ENCODE measurements at regions not wholly inside any gene's neighbourhood (a gene's known extent, or its start where the extent isn't known, plus 50 kb on each side); places are given as distances from the start of the nearest gene placed in this dataset.

DNA sequence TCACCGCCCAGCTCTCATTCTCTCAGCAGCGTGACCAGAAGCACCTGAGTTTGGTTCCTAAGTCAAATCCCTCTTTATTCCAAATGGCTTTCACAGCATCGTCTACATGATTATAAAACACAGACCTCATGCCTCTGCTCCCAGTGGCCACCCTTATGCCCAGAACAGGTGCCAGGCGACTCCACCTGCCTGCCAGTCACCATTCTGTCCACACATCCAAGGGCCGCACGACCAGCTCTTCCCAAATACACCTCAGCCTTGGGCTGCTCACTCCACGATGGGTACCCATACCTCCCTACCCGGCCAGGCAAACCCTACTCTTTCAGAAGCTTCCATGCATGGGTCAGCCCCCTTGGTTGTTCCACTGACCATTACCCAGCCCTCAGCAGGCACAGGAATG is 851.6 kb upstream of the SALL3 start:
- DNase-seq, result no peak

DNA sequence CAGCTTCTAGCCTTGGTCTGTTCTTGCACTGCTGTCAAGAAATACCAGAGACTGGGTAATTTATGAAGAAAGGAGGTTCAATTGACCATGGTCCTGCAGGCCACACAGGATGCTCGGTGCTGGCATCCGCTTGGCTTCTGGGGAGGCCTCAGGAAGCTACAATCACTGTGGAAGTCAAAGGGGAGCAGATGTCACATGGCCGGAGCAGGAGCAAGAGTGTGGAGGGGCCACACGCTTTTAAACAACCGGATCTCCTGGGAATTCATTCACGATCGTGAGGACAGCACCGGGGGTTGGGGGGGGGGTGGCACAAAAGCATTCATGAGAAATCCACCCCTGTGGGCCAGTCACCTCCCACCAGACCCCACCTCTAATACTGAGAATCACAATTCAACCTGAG is 850.4 kb upstream of the SALL3 start:
- DNase-seq, result no peak

DNA sequence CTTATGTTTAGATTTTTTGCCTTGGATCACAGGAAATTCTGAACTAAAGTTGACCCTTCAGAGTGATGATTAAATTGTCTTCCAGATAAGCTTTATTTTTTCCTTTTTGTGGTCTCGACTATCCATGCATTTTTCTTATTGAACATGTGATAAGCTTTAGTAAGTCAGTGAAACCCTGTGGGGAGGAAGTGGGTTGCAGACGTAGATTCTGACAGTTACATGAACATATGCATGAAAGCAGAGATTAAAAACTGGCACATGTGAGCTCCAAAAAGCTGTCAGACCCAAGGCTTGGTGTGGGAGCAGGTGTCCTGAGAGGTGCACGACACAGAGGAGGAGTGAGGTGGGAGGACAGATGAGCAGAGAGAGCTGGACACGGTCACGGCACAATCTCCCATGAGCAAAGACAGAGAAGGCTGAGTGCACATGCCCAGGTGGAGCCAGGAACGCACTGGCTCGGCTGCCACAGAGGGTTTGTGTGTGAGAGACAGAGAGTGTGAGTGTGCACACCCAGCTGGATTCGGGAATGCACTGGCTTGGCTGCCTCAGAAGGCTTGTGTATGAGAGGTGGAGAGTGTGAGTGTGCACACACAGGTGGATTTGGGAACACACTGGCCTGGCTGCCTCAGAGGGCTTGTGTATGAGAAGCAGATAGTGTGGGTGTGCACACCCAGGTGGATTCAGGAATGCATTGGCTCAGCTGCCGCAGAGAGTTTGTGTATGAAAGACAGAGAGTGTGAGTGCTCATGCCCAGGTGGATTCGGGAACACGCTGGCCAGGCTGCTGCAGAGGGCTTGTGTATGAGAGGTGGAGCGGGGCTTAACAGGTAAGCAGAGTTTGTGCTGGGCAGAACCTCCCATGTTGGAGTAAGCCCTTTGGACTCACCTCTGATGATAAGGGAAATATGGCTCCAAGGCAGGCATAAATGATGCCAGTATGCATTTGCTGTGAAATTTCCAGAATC is 849.1 kb upstream of the SALL3 start:
- DNase-seq, result no peak

DNA sequence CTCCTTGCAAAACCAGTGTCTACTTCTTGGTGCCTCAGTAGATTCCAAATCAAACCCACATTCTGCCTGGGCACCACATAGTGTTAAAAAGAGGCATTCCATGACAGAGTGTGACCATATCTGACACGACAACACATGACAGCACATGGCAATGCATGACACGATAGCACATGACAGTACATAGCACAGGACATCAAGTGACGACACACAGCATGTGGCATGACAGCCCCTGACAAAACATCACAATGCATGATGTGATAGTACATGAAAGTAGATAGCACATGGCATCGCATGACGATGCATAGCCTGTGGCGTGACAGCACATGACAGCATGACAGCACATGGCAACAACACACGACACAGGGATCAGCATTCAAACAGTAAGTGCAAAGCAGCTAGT is 845.9 kb upstream of the SALL3 start:
- no peak for DNase-seq

DNA sequence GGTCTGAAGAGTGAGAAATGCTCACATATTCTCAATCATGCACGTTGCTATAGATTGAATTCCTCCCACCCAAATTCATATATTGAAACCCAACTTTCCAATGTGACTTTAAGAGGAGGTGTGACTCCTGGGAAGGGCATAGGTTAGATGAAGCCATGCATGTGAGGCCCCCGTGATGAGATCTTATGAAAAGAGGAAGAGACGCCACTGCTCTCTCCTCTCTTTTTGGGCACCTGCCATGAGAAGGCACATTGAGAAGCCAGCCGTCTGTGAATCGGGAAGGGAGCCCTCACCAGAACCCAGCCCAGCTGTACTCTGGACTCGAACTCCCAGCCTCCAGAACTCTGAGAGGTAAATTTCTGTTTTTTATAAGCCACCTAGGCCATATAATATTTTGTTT is 842.6 kb upstream of the SALL3 start:
- no peak for DNase-seq

DNA sequence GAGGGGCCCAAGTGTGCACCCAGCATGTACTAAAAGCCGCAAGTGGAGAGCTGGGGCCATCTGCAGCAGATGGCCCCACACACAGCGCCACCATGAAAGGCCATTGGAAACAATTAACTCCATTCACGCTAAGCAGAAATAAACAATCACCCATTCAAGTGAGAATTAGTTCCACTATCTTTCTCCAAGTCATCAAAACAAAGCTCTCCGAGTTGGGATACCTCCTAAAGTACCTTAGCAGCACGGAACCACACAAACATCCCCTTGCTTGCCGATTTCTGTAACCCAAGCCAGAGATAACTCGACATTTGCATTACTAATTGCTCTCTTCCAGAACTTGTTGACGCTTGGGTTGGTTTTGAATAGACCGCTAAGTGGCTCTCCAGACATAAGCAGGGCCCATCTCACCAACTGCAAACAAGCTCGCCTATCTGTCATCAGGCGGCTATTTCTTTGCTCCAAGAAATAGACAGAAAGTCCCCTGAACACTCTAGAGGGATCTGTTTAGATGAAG is 840.6 kb upstream of the SALL3 start:
- DNase-seq, result no peak

DNA sequence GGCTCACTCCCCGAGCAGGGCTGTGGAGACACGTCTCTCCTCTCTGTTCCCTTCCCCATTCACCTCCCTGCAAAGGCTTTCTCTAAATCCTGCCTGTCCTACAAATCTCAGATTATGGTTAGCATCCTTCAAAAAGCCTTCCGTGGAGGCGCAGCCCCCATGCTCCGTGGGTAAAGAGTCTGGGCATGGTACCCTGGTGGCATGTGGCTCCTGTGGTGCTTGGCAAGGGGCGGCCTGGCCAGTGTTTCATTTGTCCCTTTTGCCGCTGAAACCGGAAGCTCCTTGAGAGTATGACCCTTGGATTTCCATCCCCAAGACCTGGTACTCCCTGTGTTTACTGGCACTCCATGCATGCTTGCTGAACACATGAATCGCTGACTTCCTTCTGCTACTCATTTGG is 839.3 kb upstream of the SALL3 start:
- DNase-seq, result no peak

DNA sequence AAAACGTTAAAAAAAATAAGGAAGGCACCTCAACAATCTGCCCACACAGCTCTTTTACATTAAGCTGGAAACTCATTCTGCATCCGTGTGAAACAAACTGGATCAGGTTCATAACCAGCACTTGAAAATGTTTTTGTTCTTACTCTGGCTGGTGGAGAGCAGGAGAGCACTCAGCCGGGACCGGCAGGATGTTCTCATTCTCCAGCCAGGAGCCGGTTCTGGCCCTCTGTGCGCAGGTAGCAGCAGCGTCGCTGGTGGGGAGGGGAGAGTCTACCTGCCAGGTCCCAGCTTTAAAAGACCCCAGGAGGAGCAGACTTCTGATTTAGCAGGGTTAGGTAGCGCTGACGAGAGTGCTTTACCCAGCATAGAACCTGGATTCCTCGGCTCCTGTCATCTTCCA is 834.9 kb upstream of the SALL3 start:
- DNase-seq, result no peak

DNA sequence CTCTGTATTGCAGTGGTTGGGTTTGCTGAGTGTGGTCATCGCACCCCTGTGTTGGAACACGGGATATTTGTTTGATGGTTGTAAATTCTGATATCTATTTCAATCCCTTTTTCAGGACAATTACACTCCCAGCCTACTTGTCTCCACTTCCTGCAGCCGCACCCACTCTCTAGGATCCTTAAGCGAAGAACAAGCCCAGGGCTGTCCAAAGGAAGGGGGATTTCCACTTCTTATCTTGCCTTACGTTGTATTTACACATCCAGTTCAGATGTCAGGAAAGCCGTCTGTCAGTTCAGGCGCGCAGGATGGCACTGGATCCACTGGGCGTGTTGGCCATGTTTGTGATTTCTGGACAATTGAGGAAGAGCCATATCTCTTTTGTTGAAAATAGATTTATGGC is 834.5 kb upstream of the SALL3 start:
- DNase-seq, result no peak

DNA sequence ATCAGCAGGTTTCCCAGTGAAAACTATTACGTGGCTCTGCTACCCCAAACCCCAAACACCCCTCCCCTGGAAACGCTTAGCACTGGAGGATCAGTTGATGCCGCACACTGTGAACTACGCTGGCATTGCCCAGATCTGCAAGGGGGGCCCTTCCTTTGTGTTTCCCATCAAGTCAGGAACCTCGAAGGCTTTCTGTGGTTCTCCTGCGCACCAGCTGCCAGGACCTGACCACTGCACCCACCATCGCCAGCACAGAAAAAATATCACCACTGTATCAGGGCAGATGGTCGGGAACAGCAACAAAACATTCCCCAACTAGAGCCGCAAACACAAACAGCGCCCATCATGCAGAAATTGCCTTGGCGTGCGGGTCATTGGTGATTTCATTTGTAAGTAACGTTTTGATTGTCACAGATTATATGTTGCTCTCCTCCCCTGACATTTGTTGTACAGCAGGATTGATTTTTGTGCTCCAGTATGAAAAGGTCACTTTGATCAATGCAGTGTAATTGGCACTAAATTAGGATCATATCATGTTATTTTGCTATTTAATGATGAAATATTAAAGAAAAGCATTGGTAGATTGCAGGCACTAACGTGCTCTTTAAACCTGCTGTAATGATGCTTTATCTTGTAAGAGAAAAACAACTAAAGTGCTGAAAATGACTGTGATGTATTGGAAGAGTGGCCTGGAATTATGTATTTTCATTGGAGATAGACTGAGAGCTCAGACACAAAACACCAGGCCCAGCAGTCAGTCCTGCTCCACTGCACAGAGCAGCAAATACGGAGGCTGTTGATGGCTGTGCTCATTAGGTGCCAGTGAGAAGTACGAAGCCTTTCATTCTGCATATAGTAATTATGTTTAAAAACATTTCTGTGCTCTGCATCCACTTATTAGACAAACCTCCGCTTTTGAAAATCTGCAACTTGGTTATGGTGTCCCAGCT is 833.2 kb upstream of the SALL3 start:
- DNase-seq, result no peak

DNA sequence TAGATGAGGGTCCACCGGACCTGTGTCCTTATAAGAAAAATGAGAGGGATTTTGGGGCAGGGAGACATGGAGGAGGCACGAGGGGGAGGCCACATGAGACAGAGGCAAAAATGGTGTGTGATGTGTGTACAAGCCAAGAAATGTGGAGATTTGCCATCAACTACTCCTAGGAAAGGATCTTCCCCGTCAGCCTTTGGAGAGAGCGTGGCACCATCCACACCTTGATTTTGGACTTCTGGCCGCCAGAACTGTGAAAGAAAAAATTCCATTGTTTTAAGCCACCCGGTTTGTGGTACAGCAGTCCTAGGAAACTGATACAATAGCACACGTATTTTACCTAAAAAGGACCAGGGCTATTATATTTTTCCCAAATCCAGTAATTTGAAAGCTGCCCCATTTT is 829.0 kb upstream of the SALL3 start:
- DNase-seq, result no peak

DNA sequence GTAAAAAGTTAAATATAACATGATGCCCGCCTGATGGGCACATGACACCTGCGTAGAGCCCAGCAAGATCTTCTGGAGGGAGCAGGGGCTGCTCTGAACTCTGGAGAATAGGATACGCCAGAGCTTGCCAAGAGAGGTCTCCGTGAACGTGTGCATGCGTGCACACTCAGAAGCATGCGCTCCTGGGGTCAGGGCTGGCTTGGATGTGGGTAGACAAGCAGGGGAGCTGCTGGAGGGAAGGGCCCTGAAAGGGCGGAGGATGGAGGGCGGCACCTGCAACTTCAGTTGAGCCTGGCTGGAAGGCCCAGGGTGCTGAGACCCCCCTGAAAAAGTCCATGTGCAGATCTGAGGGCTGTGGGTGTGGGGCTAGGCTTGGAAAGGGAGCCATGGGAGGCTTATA is 828.4 kb upstream of the SALL3 start:
- DNase-seq, result no peak

DNA sequence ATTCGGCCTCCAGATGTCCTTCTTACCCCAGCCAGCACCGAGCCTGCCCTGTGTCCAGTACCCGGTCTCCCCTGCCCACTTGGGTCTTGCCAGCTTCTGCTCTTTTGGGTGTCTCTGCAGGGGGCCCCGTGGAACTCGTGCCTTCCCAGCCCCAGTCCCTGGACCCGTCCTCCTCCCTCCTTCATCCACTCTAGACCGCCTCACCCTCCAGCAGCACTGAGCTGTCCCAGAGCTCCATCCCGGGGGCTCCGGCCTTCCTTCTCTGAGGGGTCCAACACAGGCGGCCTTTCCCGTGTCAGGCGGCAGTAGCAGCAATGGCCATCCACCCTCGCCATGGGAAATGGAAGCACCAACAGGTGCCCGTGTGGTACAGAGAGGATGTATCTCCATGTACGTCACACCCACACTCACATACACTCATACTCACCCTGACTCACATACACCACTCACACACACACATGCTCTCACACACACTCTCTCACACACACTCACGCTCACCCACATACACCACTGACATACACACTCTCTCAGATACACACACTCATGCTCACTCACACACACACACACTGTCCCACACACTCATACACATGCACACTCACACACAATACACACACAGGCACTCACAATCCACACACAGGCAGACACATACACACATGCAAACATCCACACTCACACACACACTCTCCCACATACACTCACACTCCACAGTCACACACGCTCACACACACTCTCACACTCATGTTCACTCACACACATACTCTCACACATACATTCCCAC is 827.5 kb upstream of the SALL3 start:
- no peak for DNase-seq

DNA sequence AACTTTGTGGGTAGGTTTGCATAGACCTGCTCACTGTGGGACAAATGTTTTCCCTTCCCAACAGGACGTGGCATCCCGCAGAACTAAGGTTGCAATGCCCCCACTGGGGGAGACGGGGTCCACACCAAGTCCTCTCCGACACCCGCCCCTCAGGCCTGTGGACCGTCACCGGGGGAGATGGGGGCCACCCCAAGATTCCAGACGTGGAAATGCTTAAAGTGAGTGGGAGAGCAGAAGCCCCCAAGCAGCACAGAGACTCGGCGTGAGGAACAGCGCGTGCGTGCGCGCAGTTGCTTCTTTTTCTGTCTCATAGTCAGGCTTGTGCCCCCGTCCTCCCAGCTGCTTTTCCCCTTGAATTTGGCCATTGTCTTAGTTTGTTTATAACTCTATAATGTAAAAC is 826.3 kb upstream of the SALL3 start:
- DNase-seq, result no peak

DNA sequence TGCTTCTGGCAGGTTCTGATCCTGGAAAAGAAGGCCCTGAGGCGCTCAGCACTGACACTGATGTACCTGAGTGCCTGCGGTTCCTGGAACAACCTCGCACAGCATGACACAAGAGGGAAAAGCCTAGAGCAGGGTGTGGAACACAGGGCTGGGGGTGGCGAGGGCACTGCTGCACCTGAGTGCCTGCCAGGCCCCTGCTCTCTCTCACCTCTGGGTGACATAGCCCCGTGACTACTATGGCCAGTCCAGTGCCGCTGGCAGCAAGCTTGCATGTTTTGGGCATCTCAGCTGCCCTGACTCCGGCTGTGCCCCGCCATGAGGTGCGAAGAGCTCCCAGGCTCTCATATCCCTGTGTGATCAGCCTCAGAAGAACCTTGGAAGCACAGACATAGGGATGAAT is 825.2 kb upstream of the SALL3 start:
- DNase-seq, result no peak

DNA sequence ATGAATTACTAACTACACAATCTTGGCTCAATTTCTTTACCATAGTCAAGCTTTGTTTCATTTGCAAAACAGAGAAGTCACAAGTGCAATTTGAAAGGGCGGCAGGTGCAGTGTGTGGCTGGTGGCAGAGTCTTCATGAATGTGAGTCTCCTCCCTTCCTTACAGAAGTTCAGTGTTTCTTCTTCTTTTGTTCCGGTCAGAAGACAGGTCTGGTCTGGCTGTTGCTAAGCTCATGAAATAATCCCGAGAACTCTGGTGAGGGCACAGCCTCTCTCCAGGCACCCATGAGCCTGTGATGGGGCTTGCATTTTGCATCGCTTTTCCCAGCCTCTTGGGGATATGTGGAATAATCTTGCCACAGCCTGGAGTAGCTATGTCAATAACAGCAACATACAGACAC is 824.8 kb upstream of the SALL3 start:
- no peak for DNase-seq

DNA sequence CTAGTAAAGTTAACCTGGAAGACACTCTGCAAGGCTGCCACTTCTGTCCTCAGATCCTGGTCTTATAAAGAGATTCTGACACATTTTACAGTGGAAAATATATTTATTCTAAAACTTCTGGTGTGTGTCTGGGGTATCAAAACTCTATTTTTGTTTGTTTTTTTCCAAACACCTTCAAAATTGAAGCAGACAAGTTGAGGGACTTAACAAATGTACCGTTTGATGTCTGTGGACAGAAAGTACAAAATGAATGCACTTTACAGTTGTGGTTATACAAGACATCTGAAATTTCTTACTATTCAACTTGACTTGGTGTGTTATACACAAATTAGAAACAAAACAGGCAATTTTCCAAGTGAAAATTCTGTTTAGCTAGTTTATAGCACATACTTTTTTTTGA is 823.2 kb upstream of the SALL3 start:
- no peak for DNase-seq

DNA sequence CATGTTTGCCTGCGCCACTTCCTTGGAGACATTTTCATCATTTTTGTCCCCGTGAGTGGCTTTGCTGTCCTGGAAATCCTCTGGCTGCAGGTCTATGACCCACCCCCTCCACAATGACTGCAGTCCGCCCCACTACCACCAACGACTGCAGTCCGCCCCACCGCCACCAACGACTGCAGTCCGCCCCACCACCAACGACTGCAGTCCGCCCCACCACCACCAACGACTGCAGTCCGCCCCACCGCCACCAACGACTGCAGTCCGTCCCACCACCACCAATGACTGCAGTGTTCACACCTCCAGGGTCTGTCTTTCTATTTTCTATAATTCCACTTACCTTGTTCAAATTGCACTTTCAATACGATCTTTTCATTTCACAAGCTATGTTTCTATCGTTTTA is 820.7 kb upstream of the SALL3 start:
- DNase-seq, result no peak

DNA sequence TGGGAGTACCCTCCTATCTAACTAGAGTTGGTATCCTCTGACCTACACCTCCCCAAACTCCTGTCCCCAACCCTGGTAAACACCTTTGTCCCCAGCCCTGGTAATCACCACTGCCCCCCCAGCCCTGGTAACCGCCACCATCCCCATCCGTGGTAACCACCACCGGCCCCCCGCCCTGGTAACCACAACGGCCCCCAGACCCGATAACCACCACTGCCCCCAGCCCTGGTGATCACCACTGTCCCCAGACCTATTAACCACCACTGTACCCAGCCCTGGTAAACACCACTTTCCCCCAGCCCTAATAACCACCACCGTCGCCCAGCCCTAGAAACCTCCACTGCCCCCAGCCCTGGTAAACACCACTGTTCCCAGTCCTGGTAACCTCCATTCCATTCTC is 820.2 kb upstream of the SALL3 start:
- DNase-seq, result no peak

DNA sequence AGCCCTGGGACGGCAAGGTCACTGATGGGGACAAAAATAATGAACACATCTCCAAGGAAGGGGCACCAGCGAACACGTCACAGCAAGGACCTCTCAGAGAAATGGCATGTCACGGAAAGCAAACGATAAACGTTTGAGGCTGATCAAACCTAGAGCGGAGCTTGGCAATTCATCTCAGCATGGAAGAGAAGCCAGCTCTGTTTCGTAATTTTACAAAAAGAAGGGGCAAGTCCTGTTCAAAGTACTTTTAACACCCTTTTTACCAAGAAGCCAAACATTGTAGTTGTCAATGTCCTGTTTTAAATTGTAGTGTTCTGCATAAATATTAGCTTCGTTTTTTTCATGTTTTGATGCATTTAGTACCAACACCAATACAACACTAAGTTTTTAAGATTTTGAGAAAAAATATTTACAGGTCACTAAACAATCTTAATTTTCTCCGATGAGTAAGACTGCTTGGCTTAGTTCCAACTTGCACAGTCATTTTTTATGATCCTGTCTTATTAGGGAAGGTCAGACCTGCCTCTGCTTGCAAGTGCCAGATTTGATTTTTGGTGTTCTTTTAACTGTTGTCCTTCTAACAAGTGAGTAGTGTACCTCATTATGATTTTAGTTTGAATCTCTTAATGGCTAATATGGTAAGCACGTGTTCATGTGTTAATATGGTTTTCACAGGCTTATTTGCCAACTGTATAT is 818.5 kb upstream of the SALL3 start:
- DNase-seq, result no peak

DNA sequence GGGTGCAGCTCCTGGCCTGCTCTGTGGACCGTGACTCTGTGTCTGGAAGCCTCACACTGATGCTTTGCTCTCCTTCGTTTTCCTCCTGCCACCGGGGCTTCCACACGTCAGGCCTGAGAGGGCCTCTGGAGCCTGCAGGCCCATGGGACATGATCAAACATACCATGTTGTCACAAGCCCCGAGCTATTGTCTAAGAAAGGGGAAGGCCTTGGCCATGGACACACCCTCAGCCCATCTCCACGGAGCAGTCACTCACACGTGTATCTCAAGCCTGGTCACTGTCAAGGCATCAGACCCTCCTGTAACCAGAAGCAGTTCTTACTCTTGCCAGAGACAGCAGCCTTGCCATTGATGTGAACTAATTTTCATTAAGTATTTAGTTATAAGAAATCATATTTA is 814.1 kb upstream of the SALL3 start:
- no peak for DNase-seq

DNA sequence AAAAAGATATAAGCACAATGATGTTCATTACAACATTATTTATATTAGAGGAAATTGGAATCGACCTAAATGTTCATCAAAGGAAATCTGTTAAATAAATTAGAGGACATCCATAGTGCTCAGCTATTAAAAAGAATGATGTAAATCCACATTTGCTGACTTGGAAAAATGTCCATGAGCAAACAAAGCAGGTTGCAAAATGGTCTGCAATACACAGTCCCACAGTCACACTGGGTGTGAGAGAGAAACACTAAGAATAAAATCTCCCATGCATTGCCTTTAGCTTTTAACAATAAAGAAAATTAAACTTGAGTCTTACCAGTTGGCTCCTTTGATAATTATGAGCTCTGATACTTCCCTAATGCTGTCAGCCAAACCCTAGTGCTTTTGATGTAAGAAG is 811.1 kb upstream of the SALL3 start:
- no peak for DNase-seq

Measured in CD4-positive, alpha-beta T cell treated with Interleukin-6 for 4 hours (primary cell).